ENCODE measurements at regions not wholly inside any gene's neighbourhood (a gene's known extent, or its start where the extent isn't known, plus 50 kb on each side); places are given as distances from the start of the nearest gene placed in this dataset.

GRCh38 chr11:131122448-131122847 is 206.2 kb upstream of the SNX19 start:
- Histone ChIP-seq H3K9me3 (peaks cover 0 to 6% (median 4%) of the 10 kb centered on the region in 3 donors), H3K27ac (no peak overlapping the region), H3K4me1 (no peaks in the 10 kb centered on the region), H3K27me3 (no peaks in the 10 kb centered on the region), H3K4me3 (no peak overlapping the region), H3K36me3 (no peaks in the 10 kb centered on the region)
- intact Hi-C loops (cut with DNase I) = no loop called here
- no peak for DNase-seq
- TF ChIP-seq POLR2A (IDR thresholded peaks at IDR 0.05) (no peak), CTCF (IDR thresholded peaks at IDR 0.05) (no peak)
- WGBS, 2 donors = 67 to 71% methylated on average over 5 of the region's 5 CpGs

- 79 to 85% methylated on average over 1 to 2 of the region's 2 CpGs for WGBS, 2 donors
- intact Hi-C loops (cut with DNase I) = no loop called here
Observed at GRCh38 chr11:131129474-131129873, 213.2 kb upstream of the SNX19 start.

GRCh38 chr11:131135611-131136010 is 219.3 kb upstream of the SNX19 start:
- no peak for DNase-seq
- H3K9me3 ChIP-seq = no peaks in the 10 kb centered on the region
- 60 to 61% methylated on average over 3 of the region's 3 CpGs for WGBS, 2 donors

More at GRCh38 chr11:131129474-131129873, 213.2 kb upstream of the SNX19 start:
- no peaks in the 10 kb centered on the region for H3K36me3 ChIP-seq
- H3K4me3 ChIP-seq = no peak overlapping the region
- no peak for DNase-seq
- peaks cover 0 to 25% (median 11%) of the 10 kb centered on the region in 3 donors for H3K9me3 ChIP-seq
- H3K27ac ChIP-seq = no peak overlapping the region
- H3K4me1 ChIP-seq = no peaks in the 10 kb centered on the region
- TF ChIP-seq POLR2A (IDR thresholded peaks at IDR 0.05) = no peak
- no peak for TF ChIP-seq CTCF (IDR thresholded peaks at IDR 0.05)
- no peaks in the 10 kb centered on the region for H3K27me3 ChIP-seq

GRCh38 chr11:131136486-131136885 is 220.2 kb upstream of the SNX19 start:
- TF ChIP-seq POLR2A (IDR thresholded peaks at IDR 0.05) (no peak), CTCF (IDR thresholded peaks at IDR 0.05) (no peak)
- no peak overlapping the region for H3K27ac ChIP-seq
- DNase-seq = no peak
- 70% methylated on average over 1 of the region's 1 CpG; no CpG with 5 or more reads in 1 of the 2 donors for WGBS, 2 donors
- H3K9me3 ChIP-seq = no peaks in the 10 kb centered on the region
- H3K36me3 ChIP-seq = no peaks in the 10 kb centered on the region
- no peak overlapping the region for H3K4me3 ChIP-seq
- H3K27me3 ChIP-seq = peaks cover 0 to 9% (median 0%) of the 10 kb centered on the region in 4 donors
- intact Hi-C loops (cut with DNase I) = no loop called here
- H3K4me1 ChIP-seq = peaks cover 0 to 6% (median 0%) of the 10 kb centered on the region in 3 donors

More at GRCh38 chr11:131135611-131136010, 219.3 kb upstream of the SNX19 start:
- no peak for TF ChIP-seq CTCF (IDR thresholded peaks at IDR 0.05)
- Histone ChIP-seq H3K36me3 (no peaks in the 10 kb centered on the region), H3K27ac (no peak overlapping the region), H3K4me1 (no peaks in the 10 kb centered on the region), H3K27me3 (peaks cover 0 to 9% (median 0%) of the 10 kb centered on the region in 4 donors), H3K4me3 (no peak overlapping the region)
- intact Hi-C loops (cut with DNase I) = no loop called here

GRCh38 chr11:131137046-131137445 is 220.8 kb upstream of the SNX19 start:
- intact Hi-C loops (cut with DNase I) = no loop called here
- no peak for DNase-seq
- no peak overlapping the region for H3K27ac ChIP-seq

More at GRCh38 chr11:131137046-131137445, 220.8 kb upstream of the SNX19 start:
- no peaks in the 10 kb centered on the region for H3K36me3 ChIP-seq
- WGBS, 2 donors = 56 to 64% methylated on average over 2 of the region's 2 CpGs
- TF ChIP-seq POLR2A (IDR thresholded peaks at IDR 0.05) = no peak
- no peak for TF ChIP-seq CTCF (IDR thresholded peaks at IDR 0.05)
- peaks cover 0 to 6% (median 0%) of the 10 kb centered on the region in 3 donors for H3K4me1 ChIP-seq
- peaks cover 0 to 9% (median 0%) of the 10 kb centered on the region in 4 donors for H3K27me3 ChIP-seq
- H3K4me3 ChIP-seq = no peak overlapping the region
- no peaks in the 10 kb centered on the region for H3K9me3 ChIP-seq
